ENCODE measurements at regions not wholly inside any gene's neighbourhood (a gene's known extent, or its start where the extent isn't known, plus 50 kb on each side); places are given as distances from the start of the nearest gene placed in this dataset.

GRCh38 chr12:12020762-12021161, 50.0 kb upstream of the BCL2L14 start (continued):
- TF ChIP-seq IRF2 (CRISPR knock-in tag; IDR thresholded peaks at IDR 0.05; ENCODE audit: borderline replicate concordance, low read depth) (no peak), SMAD4 (CRISPR knock-in tag; IDR thresholded peaks at IDR 0.05) (no peak), EMX1 (CRISPR knock-in tag; IDR thresholded peaks at IDR 0.05) (no peak), GABPB1 (CRISPR knock-in tag; IDR thresholded peaks at IDR 0.05) (no peak), ATF2 (CRISPR knock-in tag; IDR thresholded peaks at IDR 0.05; ENCODE audit: borderline replicate concordance, low read depth) (no peak)

Data from WTC11 (cell line).